Activated T-cell treated with anti-CD3 and anti-CD28 coated beads, Interleukin-2, amount 50 U/mL, for 72 hours (primary cell): ENCODE measurements at regions not wholly inside any gene's neighbourhood (a gene's known extent, or its start where the extent isn't known, plus 50 kb on each side); places are given as distances from the start of the nearest gene placed in this dataset.

Experiments used
- ATAC-seq, 2 donors: fragments of 150-1000 bp; cut with Tn5 transposase; replicated peaks in 1 of 2; 2 replicates each; pipeline ENCODE4 v1.10.0; 2021; ENCODE audit warnings: moderate library complexity in 2 of 2, mild to moderate bottlenecking in 1 of 2
- DNase-seq, 2 donors: peaks; one replicate each; pipeline ENCODE4 v3.0.0; 2021 to 2022; ENCODE audit warnings: mixed read lengths in 1 of 2
- H3K27ac Mint-ChIP-seq: one replicate; pipeline ENCODE4 v1.8.0; 2022; ENCODE audit warnings: mild to moderate bottlenecking, moderate library complexity, mixed read lengths
- H3K27me3 Mint-ChIP-seq: one replicate; pipeline ENCODE4 v1.8.0; 2022; ENCODE audit warnings: low read depth, mixed read lengths
- H3K36me3 Mint-ChIP-seq, 2 donors: one replicate each; pipeline ENCODE4 v1.8.0; 2022; ENCODE audit warnings: mixed read lengths in 2 of 2, mild to moderate bottlenecking in 1 of 2; ENCODE audit not compliant: insufficient read depth in 2 of 2
- H3K4me1 Mint-ChIP-seq: one replicate; pipeline ENCODE4 v1.8.0; 2022; ENCODE audit warnings: low read depth, mixed read lengths
- H3K4me3 Mint-ChIP-seq, 2 donors: one replicate each; pipeline ENCODE4 v1.8.0; 2022; ENCODE audit warnings: mild to moderate bottlenecking in 2 of 2, mixed read lengths in 2 of 2, moderate library complexity in 2 of 2
- H3K9me3 Mint-ChIP-seq, 2 donors: one replicate each; pipeline ENCODE4 v1.8.0; 2022; ENCODE audit warnings: mixed read lengths in 2 of 2

- Mint-ChIP-seq H3K4me3 (no peak overlapping the region), H3K9me3 (peaks cover 6% of the 10 kb centered on the region in 2 donors), H3K4me1 (no peaks in the 10 kb centered on the region), H3K27ac (no peak overlapping the region), H3K36me3 (no peaks in the 10 kb centered on the region), H3K27me3 (no peaks in the 10 kb centered on the region)
- no peak for DNase-seq
- ATAC-seq: no peak
Measured at GRCh38 chr4:45100956-45101818, 374.8 kb upstream of the GNPDA2 start.

- DNase-seq (no peak), ATAC-seq (no peak)
- Mint-ChIP-seq H3K27me3 (no peaks in the 10 kb centered on the region), H3K27ac (no peak overlapping the region), H3K36me3 (no peaks in the 10 kb centered on the region), H3K4me3 (no peak overlapping the region), H3K9me3 (peaks cover 6 to 8% of the 10 kb centered on the region in 2 donors), H3K4me1 (no peaks in the 10 kb centered on the region)
Measured at GRCh38 chr4:45099471-45099870, 373.1 kb upstream of the GNPDA2 start.

GRCh38 chr4:45094684-45095083, 368.3 kb upstream of the GNPDA2 start:
- no peak overlapping the region for H3K4me3 Mint-ChIP-seq
- no peak overlapping the region for H3K27ac Mint-ChIP-seq
- no peaks in the 10 kb centered on the region for H3K27me3 Mint-ChIP-seq
- peaks cover 4 to 11% of the 10 kb centered on the region in 2 donors for H3K9me3 Mint-ChIP-seq
- H3K4me1 Mint-ChIP-seq: no peaks in the 10 kb centered on the region
- ATAC-seq (no peak), DNase-seq (no peak)
- H3K36me3 Mint-ChIP-seq: no peaks in the 10 kb centered on the region

GRCh38 chr4:45082101-45082500, 355.7 kb upstream of the GNPDA2 start:
- no peaks in the 10 kb centered on the region for H3K36me3 Mint-ChIP-seq
- H3K27ac Mint-ChIP-seq: no peak overlapping the region
- no peaks in the 10 kb centered on the region for H3K27me3 Mint-ChIP-seq
- H3K9me3 Mint-ChIP-seq: peaks cover 14 to 20% of the 10 kb centered on the region in 2 donors
- H3K4me1 Mint-ChIP-seq: no peaks in the 10 kb centered on the region
- no peak for DNase-seq
- ATAC-seq: no peak
- no peak overlapping the region for H3K4me3 Mint-ChIP-seq

GRCh38 chr4:45079616-45080015, 353.3 kb upstream of the GNPDA2 start:
- Mint-ChIP-seq H3K4me1 (no peaks in the 10 kb centered on the region), H3K27me3 (no peaks in the 10 kb centered on the region), H3K4me3 (no peak overlapping the region), H3K27ac (no peak overlapping the region), H3K9me3 (peaks cover 12 to 20% of the 10 kb centered on the region in 2 donors), H3K36me3 (no peaks in the 10 kb centered on the region)
- ATAC-seq: no peak
- no peak for DNase-seq

- H3K9me3 Mint-ChIP-seq: peaks cover 8 to 14% of the 10 kb centered on the region in 2 donors
- no peaks in the 10 kb centered on the region for H3K36me3 Mint-ChIP-seq
- no peak for ATAC-seq
- no peaks in the 10 kb centered on the region for H3K4me1 Mint-ChIP-seq
- no peak overlapping the region for H3K27ac Mint-ChIP-seq
- no peaks in the 10 kb centered on the region for H3K27me3 Mint-ChIP-seq
- DNase-seq: no peak
- no peak overlapping the region for H3K4me3 Mint-ChIP-seq
Measured at GRCh38 chr4:45078201-45078600, 351.8 kb upstream of the GNPDA2 start.

- Mint-ChIP-seq H3K4me3 (no peak overlapping the region), H3K4me1 (no peaks in the 10 kb centered on the region), H3K27me3 (no peaks in the 10 kb centered on the region), H3K36me3 (no peaks in the 10 kb centered on the region), H3K27ac (no peak overlapping the region), H3K9me3 (peaks cover 7 to 9% of the 10 kb centered on the region in 2 donors)
- DNase-seq (no peak), ATAC-seq (no peak)
Measured at GRCh38 chr4:45072981-45073380, 346.6 kb upstream of the GNPDA2 start.

- Mint-ChIP-seq H3K27me3 (no peaks in the 10 kb centered on the region), H3K9me3 (peaks cover 19% of the 10 kb centered on the region in 2 donors), H3K4me3 (no peak overlapping the region), H3K36me3 (peaks cover 2% of the 10 kb centered on the region in 2 donors), H3K4me1 (no peaks in the 10 kb centered on the region), H3K27ac (no peak overlapping the region)
- DNase-seq: no peak
- no peak for ATAC-seq
Measured at GRCh38 chr4:45064741-45065140, 338.4 kb upstream of the GNPDA2 start.

- Mint-ChIP-seq H3K9me3 (peaks cover 15 to 16% of the 10 kb centered on the region in 2 donors), H3K4me1 (no peaks in the 10 kb centered on the region), H3K27me3 (no peaks in the 10 kb centered on the region), H3K36me3 (peaks cover 2% of the 10 kb centered on the region in 2 donors), H3K4me3 (no peak overlapping the region), H3K27ac (no peak overlapping the region)
- ATAC-seq: no peak
- DNase-seq: no peak
Measured at GRCh38 chr4:45063696-45064095, 337.3 kb upstream of the GNPDA2 start.

- Mint-ChIP-seq H3K27me3 (no peaks in the 10 kb centered on the region), H3K4me1 (no peaks in the 10 kb centered on the region), H3K9me3 (peaks cover 13 to 16% of the 10 kb centered on the region in 2 donors), H3K4me3 (no peak overlapping the region), H3K36me3 (peaks cover 2% of the 10 kb centered on the region in 2 donors), H3K27ac (no peak overlapping the region)
- no peak for DNase-seq
- no peak for ATAC-seq
Measured at GRCh38 chr4:45062935-45063545, 336.7 kb upstream of the GNPDA2 start.

GRCh38 chr4:45043911-45044310, 317.6 kb upstream of the GNPDA2 start:
- ATAC-seq (no peak), DNase-seq (no peak)
- H3K4me1 Mint-ChIP-seq: no peaks in the 10 kb centered on the region
- H3K27ac Mint-ChIP-seq: no peak overlapping the region
- H3K9me3 Mint-ChIP-seq: peaks cover 0 to 8% of the 10 kb centered on the region in 2 donors
- no peak overlapping the region for H3K4me3 Mint-ChIP-seq
- no peaks in the 10 kb centered on the region for H3K27me3 Mint-ChIP-seq
- peaks cover 1 to 3% of the 10 kb centered on the region in 2 donors for H3K36me3 Mint-ChIP-seq

GRCh38 chr4:45036677-45037076, 310.3 kb upstream of the GNPDA2 start:
- Mint-ChIP-seq H3K36me3 (no peaks in the 10 kb centered on the region), H3K4me3 (no peak overlapping the region), H3K27me3 (no peaks in the 10 kb centered on the region), H3K9me3 (peaks cover 3% of the 10 kb centered on the region in 2 donors), H3K4me1 (no peaks in the 10 kb centered on the region), H3K27ac (no peak overlapping the region)
- DNase-seq (no peak), ATAC-seq (no peak)

GRCh38 chr4:45033676-45034419, 307.5 kb upstream of the GNPDA2 start:
- Mint-ChIP-seq H3K9me3 (peaks cover 7% of the 10 kb centered on the region in 2 donors), H3K27ac (no peak overlapping the region), H3K36me3 (no peaks in the 10 kb centered on the region), H3K27me3 (no peaks in the 10 kb centered on the region), H3K4me1 (no peaks in the 10 kb centered on the region), H3K4me3 (no peak overlapping the region)
- no peak for DNase-seq
- no peak for ATAC-seq
